ENCODE measurements at regions not wholly inside any gene's neighbourhood (a gene's known extent, or its start where the extent isn't known, plus 50 kb on each side); places are given as distances from the start of the nearest gene placed in this dataset.

GRCh38 chr2:6234702-6235101 is 542.5 kb downstream of the SOX11 start:
- WGBS (ENCODE audit: low lambda C conversion rate): 0% methylated on average over 3 of the region's 3 CpGs
- intact Hi-C loops (cut with micrococcal nuclease; ENCODE audit: unreplicated experiment): no loop called here
- no peak overlapping the region for H2AFZ ChIP-seq (ENCODE audit: low read length)
- CTCF ChIA-PET (ENCODE audit: low intra/inter-chr PET ratio, low total read pairs): no interaction called here
- H3K27me3 ChIP-seq (ENCODE audit: control insufficient read depth in 1 of 2, insufficient read depth in 2 of 2, low read length in 2 of 2): no peaks in the 10 kb centered on the region
- no peaks in the 10 kb centered on the region for H4K20me1 ChIP-seq (ENCODE audit: insufficient read depth, low read length)
- ATAC-seq (no peak), FAIRE-seq (no peak), DNase-seq (ENCODE audit: low spot score) (no peak)
- H3K4me2 ChIP-seq (ENCODE audit: low read depth, low read length): no peak overlapping the region
- H3K36me3 ChIP-seq (replicated peaks in 1 of 2; ENCODE audit: control insufficient read depth in 1 of 2, insufficient read depth in 2 of 2, low read length in 2 of 2): no peaks in the 10 kb centered on the region
- no peaks in the 10 kb centered on the region for H3K79me2 ChIP-seq (ENCODE audit: insufficient read depth, low read length)
- in situ Hi-C loops (cut with HindIII; ENCODE audit: extremely low pct_ligation_motif_present, low pct_unique_long_range_greater_than_20kb): no loop called here
- no TSS peak for BruUV-seq (replicated peaks)
- TF ChIP-seq RARA (CRISPR knock-in tag; IDR thresholded peaks at IDR 0.05) (no peak), SIN3B (IDR thresholded peaks at IDR 0.05; ENCODE audit: low read length) (no peak), THYN1 (CRISPR knock-in tag; IDR thresholded peaks at IDR 0.05; ENCODE audit: borderline replicate concordance, low read depth) (no peak), ESRRA (CRISPR knock-in tag; IDR thresholded peaks at IDR 0.05; ENCODE audit: low read depth) (no peak), TRIM22 (IDR thresholded peaks at IDR 0.05) (no peak), HNRNPK (IDR thresholded peaks at IDR 0.05; ENCODE audit: low read depth, low read length, poor library complexity, severe bottlenecking) (no peak), ZNF263 (CRISPR knock-in tag; IDR thresholded peaks at IDR 0.05) (no peak), KLF15 (CRISPR knock-in tag; IDR thresholded peaks at IDR 0.05; ENCODE audit: borderline replicate concordance) (no peak), ZNF761 (CRISPR knock-in tag; conservative IDR thresholded peaks at IDR 0.05) (no peak)
- TF ChIP-seq, protein P1, sequence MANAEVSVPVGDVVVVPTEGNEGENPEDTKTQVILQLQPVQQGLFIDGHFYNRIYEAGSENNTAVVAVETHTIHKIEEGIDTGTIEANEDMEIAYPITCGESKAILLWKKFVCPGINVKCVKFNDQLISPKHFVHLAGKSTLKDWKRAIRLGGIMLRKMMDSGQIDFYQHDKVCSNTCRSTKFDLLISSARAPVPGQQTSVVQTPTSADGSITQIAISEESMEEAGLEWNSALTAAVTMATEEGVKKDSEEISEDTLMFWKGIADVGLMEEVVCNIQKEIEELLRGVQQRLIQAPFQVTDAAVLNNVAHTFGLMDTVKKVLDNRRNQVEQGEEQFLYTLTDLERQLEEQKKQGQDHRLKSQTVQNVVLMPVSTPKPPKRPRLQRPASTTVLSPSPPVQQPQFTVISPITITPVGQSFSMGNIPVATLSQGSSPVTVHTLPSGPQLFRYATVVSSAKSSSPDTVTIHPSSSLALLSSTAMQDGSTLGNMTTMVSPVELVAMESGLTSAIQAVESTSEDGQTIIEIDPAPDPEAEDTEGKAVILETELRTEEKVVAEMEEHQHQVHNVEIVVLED (CRISPR knock-in tag; IDR thresholded peaks at IDR 0.05; ENCODE audit: borderline replicate concordance): no peak
- POLR2A ChIA-PET: no interaction called here
- H3K27ac ChIP-seq (ENCODE audit: extremely low read length, insufficient read depth, low read length): no peak overlapping the region
- H3K4me3 ChIP-seq (replicated peaks in 1 of 3; ENCODE audit: insufficient read depth in 1 of 3, low read depth in 2 of 3, low read length in 3 of 3): no peak overlapping the region
- no peak overlapping the region for H3K9ac ChIP-seq (ENCODE audit: insufficient read depth, low read depth, low read length)
- H3K4me1 ChIP-seq (ENCODE audit: insufficient read depth, low read length): no peaks in the 10 kb centered on the region
- peaks cover 91% of the 10 kb centered on the region for H3K9me3 ChIP-seq (ENCODE audit: low read length)

Measured in HepG2 (cell line).